ENCODE measurements at regions not wholly inside any gene's neighbourhood (a gene's known extent, or its start where the extent isn't known, plus 50 kb on each side); places are given as distances from the start of the nearest gene placed in this dataset.
"Not testable (repeated sequence)": the region's sequence is repeated elsewhere in the genome, so short reads cannot be mapped to it uniquely, and the experiment has no call there.

- not testable (repeated sequence) for H3K27me3 ChIP-seq (ENCODE audit: control insufficient read depth, insufficient read depth, low read length); H3K4me3 ChIP-seq (ENCODE audit: low read length); H3K4me2 ChIP-seq (ENCODE audit: low read length); H3K9me3 ChIP-seq (replicated peaks; ENCODE audit: low read length); H3K9ac ChIP-seq (ENCODE audit: low read depth, low read length); H3K36me3 ChIP-seq (ENCODE audit: insufficient read depth, low read length); H3K4me1 ChIP-seq (ENCODE audit: control insufficient read depth, insufficient read depth, low read length)
These were observed 257.6 kb upstream of the GULP1 start for GRCh38 chr2:188034102-188034501.

DNA sequence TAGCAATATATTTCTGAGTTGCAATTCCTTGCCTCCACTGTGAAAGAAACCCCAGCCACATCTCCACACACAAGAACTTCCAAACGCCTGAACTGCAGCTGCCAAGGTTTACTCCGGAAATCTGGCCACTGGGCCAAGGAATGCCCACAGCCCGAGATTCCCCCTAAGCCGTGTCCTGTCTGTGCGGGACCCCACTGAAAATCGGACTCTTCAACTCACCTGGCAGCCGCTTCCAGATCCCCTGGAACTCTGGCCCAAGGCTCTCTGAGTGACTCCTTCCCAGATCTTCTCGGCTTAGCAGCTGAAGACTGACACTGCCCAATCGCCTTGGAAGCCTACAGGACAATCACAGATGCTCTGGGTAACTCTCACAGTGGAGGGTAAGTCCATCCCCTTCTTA lies 256.3 kb upstream of the GULP1 start:
- not testable (repeated sequence) for H3K4me2 ChIP-seq (ENCODE audit: low read length); H3K9me3 ChIP-seq (replicated peaks; ENCODE audit: low read length); H3K36me3 ChIP-seq (ENCODE audit: insufficient read depth, low read length); H3K27me3 ChIP-seq (ENCODE audit: control insufficient read depth, insufficient read depth, low read length); H3K4me3 ChIP-seq (ENCODE audit: low read length); H3K4me1 ChIP-seq (ENCODE audit: control insufficient read depth, insufficient read depth, low read length); H3K9ac ChIP-seq (ENCODE audit: low read depth, low read length)

DNA sequence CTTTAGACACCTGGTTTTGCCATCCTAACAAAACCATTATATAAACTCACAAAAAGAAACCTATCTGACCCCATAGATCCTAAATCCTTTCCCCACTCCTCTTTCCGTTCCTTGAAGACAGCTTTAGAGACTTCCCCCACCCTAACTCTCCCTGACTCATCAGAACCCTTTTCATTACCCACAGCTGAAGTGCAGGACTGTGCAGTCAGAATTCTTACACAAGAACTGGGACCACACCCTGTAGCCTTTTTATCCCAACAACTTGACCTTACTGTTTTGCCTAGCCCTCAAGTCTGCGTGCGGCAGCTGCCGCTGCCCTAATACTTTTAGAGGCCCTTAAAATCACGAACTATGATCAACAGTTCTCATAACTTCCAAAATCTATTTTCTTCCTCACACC lies 254.9 kb upstream of the GULP1 start:
- H3K27me3 ChIP-seq (ENCODE audit: control insufficient read depth, insufficient read depth, low read length); H3K9ac ChIP-seq (ENCODE audit: low read depth, low read length); H3K4me3 ChIP-seq (ENCODE audit: low read length): not testable (repeated sequence)

GRCh38 chr2:188039307-188039706 lies 252.4 kb upstream of the GULP1 start:
- Histone ChIP-seq H3K27me3 (ENCODE audit: control insufficient read depth, insufficient read depth, low read length) (no peaks in the 10 kb centered on the region), H3K9me3 (replicated peaks; ENCODE audit: low read length) (no peaks in the 10 kb centered on the region), H3K4me3 (ENCODE audit: low read length) (no peak overlapping the region), H3K36me3 (ENCODE audit: insufficient read depth, low read length) (no peaks in the 10 kb centered on the region), H3K4me2 (ENCODE audit: low read length) (no peak overlapping the region), H3K9ac (ENCODE audit: low read depth, low read length) (no peak overlapping the region), H3K4me1 (ENCODE audit: control insufficient read depth, insufficient read depth, low read length) (peaks cover 5% of the 10 kb centered on the region)

More for the DNA sequence above, 254.9 kb upstream of the GULP1 start:
- H3K9me3 ChIP-seq (replicated peaks; ENCODE audit: low read length); H3K4me2 ChIP-seq (ENCODE audit: low read length); H3K36me3 ChIP-seq (ENCODE audit: insufficient read depth, low read length); H3K4me1 ChIP-seq (ENCODE audit: control insufficient read depth, insufficient read depth, low read length): not testable (repeated sequence)

DNA sequence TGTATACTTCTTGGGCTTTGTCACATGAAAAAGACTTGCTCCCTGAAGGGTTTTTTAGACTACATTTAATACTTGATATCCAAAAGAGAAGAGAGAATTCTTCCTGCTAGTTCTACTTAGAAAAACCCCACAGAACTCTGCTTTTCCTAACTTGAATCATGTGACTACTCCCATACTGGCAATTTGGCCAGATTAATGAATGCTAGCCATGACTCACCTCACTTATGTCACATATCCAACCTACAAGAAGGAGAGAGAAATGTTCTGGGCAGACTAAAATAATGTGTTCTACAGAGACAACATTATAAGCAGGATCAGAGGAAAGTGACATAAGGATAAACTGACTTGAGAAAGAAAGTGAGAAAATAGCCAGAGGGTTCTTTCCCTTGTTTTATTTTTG lies 249.3 kb upstream of the GULP1 start:
- Histone ChIP-seq H3K9me3 (replicated peaks; ENCODE audit: low read length) (no peaks in the 10 kb centered on the region), H3K4me3 (ENCODE audit: low read length) (no peak overlapping the region), H3K4me2 (ENCODE audit: low read length) (no peak overlapping the region), H3K4me1 (ENCODE audit: control insufficient read depth, insufficient read depth, low read length) (peaks cover 5% of the 10 kb centered on the region), H3K9ac (ENCODE audit: low read depth, low read length) (no peak overlapping the region), H3K27me3 (ENCODE audit: control insufficient read depth, insufficient read depth, low read length) (no peaks in the 10 kb centered on the region), H3K36me3 (ENCODE audit: insufficient read depth, low read length) (no peaks in the 10 kb centered on the region)

DNA sequence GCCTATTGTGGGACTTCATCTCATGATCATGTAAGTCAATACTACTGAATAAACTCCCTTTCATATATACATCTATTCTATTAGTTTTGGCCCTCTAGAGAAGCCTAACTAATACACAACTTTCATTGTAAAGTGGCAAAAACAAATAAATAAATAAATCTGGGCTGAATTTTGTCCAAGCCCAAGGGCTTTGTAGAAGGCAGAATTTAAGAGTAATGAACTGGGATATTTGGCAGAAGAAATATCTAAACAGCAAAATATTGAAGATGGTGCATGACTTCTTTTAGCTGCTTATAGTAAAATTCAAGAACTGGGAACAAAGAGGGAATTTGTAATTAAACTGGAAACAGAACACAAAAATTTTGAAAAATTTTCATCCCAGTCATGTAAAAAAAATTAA lies 246.7 kb upstream of the GULP1 start:
- Histone ChIP-seq H3K4me2 (ENCODE audit: low read length) (no peak overlapping the region), H3K4me3 (ENCODE audit: low read length) (no peak overlapping the region), H3K9me3 (replicated peaks; ENCODE audit: low read length) (no peaks in the 10 kb centered on the region), H3K27me3 (ENCODE audit: control insufficient read depth, insufficient read depth, low read length) (no peaks in the 10 kb centered on the region), H3K4me1 (ENCODE audit: control insufficient read depth, insufficient read depth, low read length) (peaks cover 5% of the 10 kb centered on the region), H3K9ac (ENCODE audit: low read depth, low read length) (no peak overlapping the region), H3K36me3 (ENCODE audit: insufficient read depth, low read length) (no peaks in the 10 kb centered on the region)

DNA sequence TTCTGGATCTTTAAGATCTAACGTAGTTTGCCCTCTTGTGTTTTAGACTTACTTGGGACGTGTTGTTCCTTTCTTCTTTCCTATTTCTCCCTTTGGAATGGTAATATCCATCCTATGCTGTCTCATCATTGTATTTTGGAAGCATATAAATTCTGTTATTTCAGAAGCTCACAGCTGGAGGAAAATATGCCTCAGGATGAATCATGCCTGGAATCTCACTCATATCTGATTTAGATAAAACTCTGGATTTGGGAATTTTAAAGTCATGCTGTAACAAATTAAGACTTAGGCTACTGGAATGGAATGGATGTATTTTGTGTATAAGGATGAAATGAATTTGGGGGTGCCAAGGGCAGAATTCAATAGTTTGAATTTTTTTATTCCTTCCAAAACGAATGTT lies 245.2 kb upstream of the GULP1 start:
- H3K4me2 ChIP-seq (ENCODE audit: low read length) = no peak overlapping the region
- H3K4me1 ChIP-seq (ENCODE audit: control insufficient read depth, insufficient read depth, low read length) = peaks cover 14% of the 10 kb centered on the region
- no peaks in the 10 kb centered on the region for H3K27me3 ChIP-seq (ENCODE audit: control insufficient read depth, insufficient read depth, low read length)
- no peaks in the 10 kb centered on the region for H3K9me3 ChIP-seq (replicated peaks; ENCODE audit: low read length)
- no peak overlapping the region for H3K9ac ChIP-seq (ENCODE audit: low read depth, low read length)
- H3K36me3 ChIP-seq (ENCODE audit: insufficient read depth, low read length) = no peaks in the 10 kb centered on the region
- H3K4me3 ChIP-seq (ENCODE audit: low read length) = no peak overlapping the region

GRCh38 chr2:188047735-188048134 lies 243.9 kb upstream of the GULP1 start:
- no peaks in the 10 kb centered on the region for H3K9me3 ChIP-seq (replicated peaks; ENCODE audit: low read length)
- no peak overlapping the region for H3K4me3 ChIP-seq (ENCODE audit: low read length)
- no peaks in the 10 kb centered on the region for H3K27me3 ChIP-seq (ENCODE audit: control insufficient read depth, insufficient read depth, low read length)

DNA sequence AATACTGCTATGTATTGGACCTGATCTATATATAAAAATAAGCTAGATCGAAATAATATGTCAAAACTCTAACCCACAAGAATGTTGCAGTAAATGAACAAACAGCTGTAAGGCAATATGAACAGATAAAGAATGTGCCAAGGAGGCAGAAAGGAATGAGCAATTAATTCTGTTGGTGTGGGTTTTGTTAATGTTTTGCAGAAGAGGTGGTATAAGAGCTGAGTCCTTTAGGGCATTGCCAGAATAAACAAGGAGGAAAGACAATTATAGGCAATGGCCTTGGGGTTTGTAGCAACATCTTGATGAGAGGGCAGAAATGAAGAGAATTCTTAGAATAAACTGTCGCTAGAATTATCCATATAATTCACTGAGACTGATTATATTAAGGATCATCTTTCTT lies 240.9 kb upstream of the GULP1 start:
- Histone ChIP-seq H3K27me3 (ENCODE audit: control insufficient read depth, insufficient read depth, low read length) (no peaks in the 10 kb centered on the region), H3K9ac (ENCODE audit: low read depth, low read length) (no peak overlapping the region), H3K9me3 (replicated peaks; ENCODE audit: low read length) (no peaks in the 10 kb centered on the region), H3K4me2 (ENCODE audit: low read length) (no peak overlapping the region), H3K4me1 (ENCODE audit: control insufficient read depth, insufficient read depth, low read length) (peaks cover 14% of the 10 kb centered on the region), H3K36me3 (ENCODE audit: insufficient read depth, low read length) (no peaks in the 10 kb centered on the region), H3K4me3 (ENCODE audit: low read length) (no peak overlapping the region)

More at GRCh38 chr2:188047735-188048134, 243.9 kb upstream of the GULP1 start:
- Histone ChIP-seq H3K36me3 (ENCODE audit: insufficient read depth, low read length) (no peaks in the 10 kb centered on the region), H3K4me1 (ENCODE audit: control insufficient read depth, insufficient read depth, low read length) (peaks cover 14% of the 10 kb centered on the region), H3K4me2 (ENCODE audit: low read length) (no peak overlapping the region), H3K9ac (ENCODE audit: low read depth, low read length) (no peak overlapping the region)

DNA sequence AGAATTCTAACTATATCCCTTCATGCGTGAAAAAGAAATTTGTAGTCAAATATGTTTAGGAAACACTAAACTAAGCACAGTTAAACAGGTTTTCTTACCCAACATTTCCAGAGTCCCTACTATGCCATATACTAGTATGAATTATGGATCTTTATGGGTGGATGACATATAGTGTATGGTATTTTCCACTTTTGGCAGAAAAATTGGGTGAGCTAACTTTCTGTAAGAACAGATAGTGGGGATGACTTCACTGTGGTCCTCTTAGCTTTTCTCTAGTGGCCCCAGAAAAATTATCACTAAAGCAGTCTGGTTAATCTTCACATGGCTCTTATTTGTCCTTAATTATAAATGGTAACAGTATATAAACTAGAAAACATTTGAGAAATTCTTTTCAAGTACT lies 240.0 kb upstream of the GULP1 start:
- Histone ChIP-seq H3K4me3 (ENCODE audit: low read length) (no peak overlapping the region), H3K9me3 (replicated peaks; ENCODE audit: low read length) (no peaks in the 10 kb centered on the region), H3K9ac (ENCODE audit: low read depth, low read length) (no peak overlapping the region), H3K4me2 (ENCODE audit: low read length) (no peak overlapping the region), H3K27me3 (ENCODE audit: control insufficient read depth, insufficient read depth, low read length) (no peaks in the 10 kb centered on the region), H3K36me3 (ENCODE audit: insufficient read depth, low read length) (no peaks in the 10 kb centered on the region), H3K4me1 (ENCODE audit: control insufficient read depth, insufficient read depth, low read length) (peaks cover 10% of the 10 kb centered on the region)

DNA sequence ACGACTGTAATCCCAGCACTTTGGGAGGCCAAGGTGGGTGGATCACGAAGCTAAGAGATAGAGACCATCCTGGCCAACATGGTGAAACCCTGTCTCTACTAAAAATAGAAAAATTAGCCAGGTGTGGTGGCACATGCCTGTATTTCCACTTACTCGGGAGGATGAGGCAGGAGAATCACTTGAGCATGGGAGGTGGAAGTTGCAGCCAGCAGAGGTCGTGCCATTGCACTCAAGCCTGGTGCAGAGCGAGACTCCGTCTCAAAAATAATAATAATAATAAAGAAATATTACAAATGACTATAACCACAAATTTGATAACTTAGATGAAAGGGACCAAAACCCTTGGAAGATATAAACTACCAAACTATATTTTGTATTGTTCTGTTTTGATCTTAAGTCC lies 226.3 kb upstream of the GULP1 start:
- H3K4me3 ChIP-seq (ENCODE audit: low read length) = no peak overlapping the region
- H3K36me3 ChIP-seq (ENCODE audit: insufficient read depth, low read length) = no peaks in the 10 kb centered on the region
- H3K9me3 ChIP-seq (replicated peaks; ENCODE audit: low read length) = no peaks in the 10 kb centered on the region
- no peaks in the 10 kb centered on the region for H3K27me3 ChIP-seq (ENCODE audit: control insufficient read depth, insufficient read depth, low read length)
- H3K4me2 ChIP-seq (ENCODE audit: low read length) = no peak overlapping the region
- H3K4me1 ChIP-seq (ENCODE audit: control insufficient read depth, insufficient read depth, low read length) = no peaks in the 10 kb centered on the region
- H3K9ac ChIP-seq (ENCODE audit: low read depth, low read length) = no peak overlapping the region

- Histone ChIP-seq H3K36me3 (ENCODE audit: insufficient read depth, low read length) (no peaks in the 10 kb centered on the region), H3K27me3 (ENCODE audit: control insufficient read depth, insufficient read depth, low read length) (no peaks in the 10 kb centered on the region), H3K4me3 (ENCODE audit: low read length) (no peak overlapping the region), H3K9me3 (replicated peaks; ENCODE audit: low read length) (no peaks in the 10 kb centered on the region), H3K4me2 (ENCODE audit: low read length) (no peak overlapping the region), H3K4me1 (ENCODE audit: control insufficient read depth, insufficient read depth, low read length) (no peaks in the 10 kb centered on the region), H3K9ac (ENCODE audit: low read depth, low read length) (no peak overlapping the region)
These were observed 223.6 kb upstream of the GULP1 start for GRCh38 chr2:188068093-188068492.
